Superior temporal gyrus (tissue), 1 donor: ENCODE measurements at regions not wholly inside any gene's neighbourhood (a gene's known extent, or its start where the extent isn't known, plus 50 kb on each side); places are given as distances from the start of the nearest gene placed in this dataset.

ENCODE experiments used
- DNase-seq: peaks from one replicate; pipeline ENCODE4 v3.0.0-alpha.2; 2016; ENCODE audit errors: extremely low spot score

DNA sequence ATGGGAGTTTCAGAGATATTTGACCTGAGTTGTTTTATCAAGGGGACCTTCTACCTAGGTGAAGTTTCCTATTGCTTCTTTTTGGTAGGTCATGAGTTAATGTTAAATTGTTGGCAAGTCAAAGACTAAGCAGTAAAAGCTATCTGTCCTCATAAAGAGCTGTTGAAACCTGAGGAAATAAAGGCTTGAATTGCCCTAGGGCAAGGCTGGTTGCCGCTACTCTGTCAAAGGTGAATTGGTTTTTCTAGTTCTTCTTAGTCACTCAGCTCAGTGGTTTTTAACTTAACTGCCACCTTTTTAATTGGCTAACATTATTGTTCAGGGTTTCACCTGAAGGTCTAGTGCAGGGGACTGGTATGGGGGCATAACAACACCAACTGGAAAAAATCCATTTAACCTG is 441.6 kb upstream of the FBXO33 start:
- DNase-seq = no peak

DNA sequence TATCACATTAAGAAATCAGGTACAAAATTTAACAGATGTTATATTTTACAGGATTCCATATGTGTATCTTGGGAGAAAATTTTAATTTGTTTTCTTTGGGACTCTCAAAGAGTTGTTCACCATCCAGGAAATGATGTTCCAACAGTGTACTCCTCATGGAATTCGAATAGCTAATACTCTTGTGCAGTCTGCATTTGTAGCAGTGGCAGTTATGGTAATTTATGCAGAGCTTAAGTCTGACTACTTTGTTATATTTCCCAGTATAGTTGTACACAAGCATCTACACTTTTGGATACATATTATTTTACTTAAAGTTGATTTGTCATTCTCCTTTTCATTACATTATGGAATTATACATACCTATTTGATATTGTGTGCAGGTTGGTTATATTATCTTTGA is 436.7 kb upstream of the FBXO33 start:
- DNase-seq = no peak

DNA sequence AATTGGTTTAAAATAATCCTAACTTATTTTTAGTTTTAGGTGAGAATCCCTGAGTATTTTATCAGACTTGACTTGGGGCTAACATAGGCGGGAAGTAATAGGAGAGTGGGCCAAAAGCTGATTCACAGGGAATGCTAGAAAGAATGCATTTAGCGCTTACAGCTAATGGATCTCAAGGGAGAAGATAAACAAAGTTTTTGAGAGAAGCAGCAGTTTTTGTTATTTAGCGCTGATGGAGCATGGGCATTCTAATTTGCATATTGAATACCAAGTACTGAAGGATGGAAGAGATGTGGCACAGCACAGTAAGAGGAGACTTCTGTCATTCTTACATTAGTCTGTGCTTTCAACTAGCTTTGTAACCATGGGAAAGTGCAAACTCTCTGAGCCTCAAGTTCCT is 436.0 kb upstream of the FBXO33 start:
- DNase-seq = no peak

DNA sequence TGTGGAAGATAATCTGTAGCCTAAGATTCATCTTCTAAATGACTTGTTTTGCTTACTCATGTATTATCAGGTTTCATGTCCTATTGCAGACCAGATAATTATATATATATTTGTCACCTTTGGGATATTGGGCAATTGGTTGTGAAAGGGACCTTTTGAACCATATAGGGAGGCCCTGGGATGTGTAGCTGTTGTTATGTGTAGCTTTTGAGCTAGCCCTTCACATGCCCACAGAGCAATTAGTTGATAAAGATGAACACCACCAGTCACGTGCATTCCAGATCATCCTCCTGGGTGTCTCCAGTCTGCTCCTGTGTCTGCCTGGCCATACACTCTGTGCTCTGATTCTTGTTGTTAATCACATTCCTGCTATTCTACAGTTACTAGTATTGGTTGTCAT is 431.2 kb upstream of the FBXO33 start:
- DNase-seq = no peak

DNA sequence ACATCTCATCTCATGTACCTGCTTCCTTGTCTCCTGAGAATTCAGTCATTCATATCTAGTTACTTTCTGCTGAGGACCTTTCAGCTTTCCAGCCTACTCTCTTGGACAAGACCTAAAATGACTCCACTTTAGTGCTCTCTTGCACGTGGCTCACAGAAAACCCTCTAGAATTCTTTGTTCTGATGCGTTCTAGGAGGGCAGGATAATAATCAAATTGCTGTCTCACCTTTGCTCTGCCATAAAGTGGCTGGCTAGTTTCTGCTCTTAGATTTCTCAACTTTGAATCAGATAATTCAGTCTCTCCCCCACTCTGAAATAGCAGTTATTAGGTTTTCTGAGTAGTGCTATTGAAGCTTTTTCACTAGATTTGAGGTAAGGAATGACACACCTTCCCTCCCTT is 429.5 kb upstream of the FBXO33 start:
- DNase-seq = no peak

DNA sequence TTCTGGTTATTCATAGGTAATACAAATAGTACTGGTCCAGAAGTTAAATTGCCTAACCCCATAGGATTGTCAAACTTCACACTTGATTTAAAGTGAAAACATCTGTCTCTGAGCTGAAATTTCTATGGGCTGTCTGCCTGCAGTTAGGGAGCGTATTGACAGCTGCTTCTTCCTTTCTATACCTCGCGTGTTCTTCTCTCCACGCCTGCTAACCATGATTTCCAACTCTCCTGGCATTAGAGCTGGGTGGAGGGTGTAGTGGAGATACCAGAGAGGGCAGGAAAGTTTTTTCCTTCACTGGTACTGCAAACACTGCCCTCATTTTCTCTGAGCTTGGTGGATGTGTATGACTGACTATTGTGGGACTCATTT is 429.0 kb upstream of the FBXO33 start:
- no peak for DNase-seq

DNA sequence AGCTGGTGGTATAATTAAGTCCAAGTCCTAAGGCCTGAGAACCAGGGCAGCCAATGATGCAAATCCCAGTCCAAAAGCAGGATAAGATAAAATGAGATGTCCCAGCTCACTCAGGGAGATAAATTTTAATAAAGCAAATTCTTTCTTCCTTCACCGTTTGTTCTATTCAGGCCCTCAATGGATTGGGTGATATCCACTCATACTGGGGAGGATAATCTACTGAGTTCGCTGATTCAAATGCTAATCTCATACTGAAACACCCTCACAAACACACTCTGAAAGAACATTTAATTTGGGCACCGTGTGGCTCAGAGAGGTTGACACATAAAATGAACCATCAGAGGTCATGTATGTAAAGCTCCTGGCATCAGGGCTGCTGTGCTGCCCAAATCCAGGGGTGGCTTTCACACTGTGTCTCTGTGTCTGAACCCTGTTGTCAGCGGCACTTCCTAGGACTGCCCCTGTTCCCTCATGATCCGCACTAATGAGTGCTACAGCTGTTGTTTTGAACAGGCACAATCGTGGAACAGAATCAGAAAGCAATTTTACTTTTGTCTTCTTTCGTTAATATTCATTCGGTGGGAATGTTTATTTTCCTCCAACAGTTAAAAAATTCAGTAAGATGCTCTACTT is 428.5 kb upstream of the FBXO33 start:
- DNase-seq = no peak

DNA sequence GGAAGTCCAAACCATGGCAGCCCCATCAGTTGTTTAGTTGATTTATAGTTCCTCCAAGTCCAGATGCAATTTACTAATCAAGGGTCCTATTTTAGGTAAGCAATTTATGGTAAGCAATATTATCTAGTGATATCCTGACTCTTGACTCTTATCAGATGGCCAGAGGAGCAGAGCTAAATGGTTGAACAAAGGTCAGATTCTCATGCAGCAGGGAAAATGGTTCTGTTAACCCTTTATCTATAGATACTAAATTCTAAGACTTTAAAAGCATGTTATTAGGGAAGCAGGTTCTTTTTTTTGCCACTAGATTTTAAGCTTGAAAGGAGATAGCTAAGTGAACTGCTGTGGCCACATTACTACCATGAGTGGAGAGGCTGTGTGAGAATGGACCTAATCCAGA is 427.1 kb upstream of the FBXO33 start:
- no peak for DNase-seq

DNA sequence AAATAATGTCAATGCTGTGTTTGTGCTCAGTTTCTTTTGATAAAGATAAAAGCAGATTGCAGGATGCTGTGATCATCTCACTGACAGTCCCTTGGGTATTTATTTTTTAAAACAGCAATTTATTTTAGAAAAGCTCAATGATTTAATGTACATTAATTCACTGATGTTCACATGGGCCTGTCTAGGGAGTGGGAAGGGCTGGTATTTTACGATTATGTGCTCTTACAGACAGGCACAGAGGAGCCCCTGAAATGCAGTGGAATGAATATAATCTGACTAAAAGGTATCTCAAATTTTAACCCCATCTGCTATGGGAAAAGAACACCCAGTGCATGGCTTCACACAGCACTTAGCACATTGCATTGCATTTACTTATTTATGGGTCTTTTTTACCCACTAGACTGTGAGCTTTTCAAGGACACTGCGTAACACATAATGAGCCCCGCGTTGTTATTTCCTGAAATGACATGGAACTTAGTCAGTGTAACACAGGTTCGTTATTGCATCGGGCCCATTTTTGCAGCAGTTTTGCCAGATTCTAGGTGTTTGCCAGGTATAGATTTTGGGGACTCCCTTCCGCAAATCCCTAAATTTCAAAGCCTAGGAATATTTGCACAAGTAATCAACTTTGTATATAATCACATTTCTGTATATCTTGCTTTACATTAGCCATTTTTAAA is 425.3 kb upstream of the FBXO33 start:
- DNase-seq = no peak

DNA sequence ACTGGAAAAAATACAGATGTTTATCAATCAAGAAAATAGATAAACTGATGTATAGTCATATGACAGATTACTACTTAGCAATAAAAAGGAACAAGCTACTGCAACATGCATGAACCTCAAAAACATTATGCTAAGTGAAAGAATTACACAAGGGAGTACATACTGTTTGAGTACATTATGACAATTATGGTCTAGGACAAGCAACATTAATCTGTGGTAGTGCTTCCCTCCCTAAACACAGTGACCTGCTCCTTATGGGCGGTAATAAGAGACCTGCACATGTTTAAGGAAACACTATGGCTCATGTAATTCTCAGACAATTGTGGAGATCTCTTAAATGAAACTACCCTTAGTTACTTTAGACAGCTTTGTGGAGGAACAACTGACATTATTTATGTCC is 421.2 kb upstream of the FBXO33 start:
- no peak for DNase-seq

DNA sequence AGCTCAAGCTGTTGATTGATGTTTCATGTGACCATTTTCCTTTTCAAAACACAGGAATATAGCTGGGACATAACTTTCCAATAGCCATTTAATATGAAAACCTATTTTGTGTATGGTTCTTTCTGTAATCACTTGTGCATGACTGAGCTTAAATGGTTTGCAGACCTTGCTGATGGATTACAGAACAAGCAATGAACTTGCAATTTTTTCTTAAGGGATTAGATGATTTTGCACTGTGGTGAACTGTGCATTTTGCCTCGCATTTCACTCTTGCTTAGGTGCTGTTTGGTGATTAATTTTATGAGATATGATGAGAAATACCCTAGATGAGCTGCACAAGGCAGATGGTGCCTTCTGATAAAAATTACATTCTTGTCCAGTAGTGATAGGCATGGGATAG is 419.0 kb upstream of the FBXO33 start:
- DNase-seq = no peak

DNA sequence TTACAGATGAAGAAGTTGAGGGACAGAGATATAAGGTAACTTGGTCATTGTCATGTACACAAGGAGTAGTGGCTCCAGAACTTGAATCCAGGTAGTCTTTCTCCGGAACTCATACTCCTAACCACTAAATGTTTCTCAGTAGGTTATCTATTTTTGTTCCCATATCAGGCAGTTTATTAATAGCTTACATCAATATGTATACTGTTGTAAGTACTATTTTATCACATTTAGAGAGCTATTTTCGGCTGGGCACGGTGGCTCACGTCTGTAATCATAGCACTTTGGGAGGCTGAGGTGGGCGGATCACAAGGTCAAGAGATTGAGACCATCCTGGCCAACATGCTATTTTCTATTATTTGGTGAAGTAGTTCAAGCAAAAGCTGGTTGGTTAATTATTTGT is 415.6 kb upstream of the FBXO33 start:
- DNase-seq = no peak

DNA sequence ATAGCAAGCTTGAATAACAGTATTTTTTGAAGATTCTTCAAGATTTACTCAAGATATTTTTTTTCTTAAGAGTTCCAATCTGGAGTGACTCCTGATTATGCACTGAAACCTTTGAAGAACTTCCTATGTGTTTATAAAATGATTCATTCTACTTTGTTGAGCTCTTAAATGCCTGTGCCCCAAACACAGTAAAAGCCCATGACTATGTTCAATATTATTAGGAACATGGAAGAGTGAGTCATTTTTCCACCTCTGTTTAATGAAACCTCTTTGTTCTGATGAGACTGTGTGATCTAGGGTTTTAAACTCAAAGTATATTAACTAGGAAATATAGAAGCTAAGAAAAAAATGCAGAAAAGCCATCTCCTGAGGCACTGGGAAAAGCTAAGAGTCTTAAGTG is 415.0 kb upstream of the FBXO33 start:
- no peak for DNase-seq

DNA sequence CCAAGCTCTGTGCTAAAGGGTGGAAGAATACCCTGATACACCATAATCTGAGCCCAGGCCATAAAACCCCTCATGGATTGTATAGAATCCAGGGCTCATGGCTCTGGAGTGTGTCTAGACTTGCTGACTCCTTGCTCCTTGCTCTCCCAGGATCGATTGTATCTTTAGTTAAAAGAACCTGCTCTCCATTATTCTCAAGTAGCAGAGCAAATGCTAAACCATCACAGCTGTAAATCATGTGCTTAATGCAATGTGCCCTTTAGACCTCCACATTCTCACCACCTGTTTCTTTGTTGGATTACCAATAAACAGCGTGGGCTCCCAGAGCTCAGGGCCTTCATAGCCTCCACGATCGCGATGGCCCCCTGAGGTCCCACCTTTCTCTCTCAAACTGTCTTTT is 411.6 kb upstream of the FBXO33 start:
- no peak for DNase-seq

DNA sequence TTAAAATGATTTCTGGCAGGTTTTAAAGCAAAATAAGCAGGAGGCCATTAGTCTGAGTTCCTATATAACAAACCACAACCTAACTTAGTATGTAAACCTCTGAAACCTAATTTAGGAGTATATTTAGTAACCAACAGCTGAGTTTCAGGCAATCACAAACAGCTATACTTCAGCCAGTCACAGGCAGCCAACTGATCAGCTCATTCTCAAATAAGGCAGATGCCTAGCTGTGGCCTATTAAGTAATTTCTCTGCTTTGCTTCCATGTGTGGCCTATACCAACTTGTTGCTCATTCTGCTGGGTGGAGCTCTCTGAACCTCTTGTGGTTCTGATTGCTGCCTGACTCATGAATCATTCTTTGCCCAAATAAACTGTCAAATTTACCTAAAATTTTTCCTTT is 408.9 kb upstream of the FBXO33 start:
- DNase-seq = no peak

DNA sequence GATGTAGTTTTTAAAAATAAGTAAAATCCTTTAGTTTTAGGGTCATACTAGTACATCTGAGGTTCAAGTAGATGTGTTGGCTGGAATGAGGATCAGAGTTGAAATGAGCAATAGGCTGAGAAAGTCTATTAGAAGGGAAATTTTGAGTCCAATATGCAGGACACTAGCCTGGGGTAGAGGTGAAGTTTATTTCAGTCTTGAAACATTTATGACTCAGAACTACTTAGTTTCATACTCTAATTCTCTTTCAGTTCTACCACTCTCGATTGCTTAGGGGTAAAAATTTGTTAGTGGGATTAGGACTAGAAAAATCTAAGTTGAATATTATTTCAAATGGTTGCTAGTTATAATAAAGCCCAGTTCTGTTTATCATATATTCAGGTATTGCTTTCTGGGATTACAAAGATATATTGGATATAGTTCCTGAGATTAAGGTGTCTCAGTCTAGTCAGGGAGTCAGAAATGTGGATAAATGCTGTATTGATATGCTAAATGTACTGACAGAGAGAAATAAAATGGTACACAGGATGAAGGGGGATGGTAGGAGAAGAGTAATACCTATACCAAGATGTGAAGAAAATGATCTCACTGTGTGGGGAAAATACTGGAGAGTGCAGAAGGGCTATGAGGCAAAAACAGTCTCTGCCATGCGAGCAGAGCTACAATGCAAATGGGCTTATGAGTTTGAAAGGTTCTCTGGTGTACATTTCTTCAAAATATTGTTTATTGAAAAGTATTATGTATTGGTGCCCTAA is 395.8 kb upstream of the FBXO33 start:
- no peak for DNase-seq

DNA sequence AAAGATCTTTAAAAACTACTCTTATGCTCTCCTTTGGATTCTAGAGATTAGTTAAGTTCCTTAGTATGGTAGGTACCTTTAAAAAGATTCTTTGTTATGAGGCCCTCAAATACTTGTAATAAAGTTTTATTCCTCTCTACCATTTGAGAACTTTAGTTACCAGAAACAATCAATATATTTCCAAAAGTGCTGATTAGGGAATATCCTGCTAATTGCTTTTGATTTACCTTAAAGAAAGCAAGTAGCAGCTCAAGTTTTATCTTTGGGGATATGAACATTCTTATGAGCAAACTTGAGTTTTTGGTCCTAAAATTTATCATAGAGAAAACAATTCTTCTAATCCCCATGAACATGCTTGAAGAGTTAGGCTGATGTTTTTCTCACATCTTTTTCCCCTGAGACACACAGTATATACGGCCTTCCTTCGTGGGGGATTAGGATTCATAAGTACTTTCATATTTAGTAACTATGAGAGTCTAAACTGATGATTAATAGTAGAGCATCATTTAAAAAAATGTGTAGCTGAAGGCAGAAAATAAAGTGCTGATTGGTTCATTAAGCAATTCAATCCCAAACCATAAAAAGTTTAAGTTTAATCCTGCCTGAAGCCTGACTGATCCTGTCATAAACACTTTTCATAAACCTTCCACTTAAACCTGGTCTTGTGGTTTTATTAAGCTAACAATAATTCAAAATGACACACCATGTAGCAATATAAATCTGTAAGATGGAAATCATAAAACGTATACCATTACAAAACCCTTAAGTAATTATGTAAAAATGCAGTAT is 380.5 kb upstream of the FBXO33 start:
- no peak for DNase-seq

DNA sequence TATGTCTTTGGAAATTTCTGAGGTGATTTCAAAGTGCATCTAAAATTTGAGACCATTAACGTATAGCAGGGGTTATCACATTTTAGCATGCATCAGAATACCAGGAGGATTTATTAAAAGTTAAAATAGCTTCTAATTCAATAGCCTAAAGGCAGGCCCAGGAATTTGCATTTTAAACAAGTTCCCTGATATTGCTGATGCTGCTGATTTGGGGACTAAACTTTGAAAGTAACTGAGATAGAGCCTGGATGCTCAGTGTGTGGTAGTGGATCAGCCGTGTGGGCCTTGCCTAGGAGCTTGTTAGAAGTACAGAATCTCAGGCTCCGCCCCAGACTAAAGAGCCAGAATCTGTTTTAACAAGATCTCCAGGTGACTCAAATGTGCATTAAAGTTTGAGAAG is 375.0 kb upstream of the FBXO33 start:
- DNase-seq = no peak

DNA sequence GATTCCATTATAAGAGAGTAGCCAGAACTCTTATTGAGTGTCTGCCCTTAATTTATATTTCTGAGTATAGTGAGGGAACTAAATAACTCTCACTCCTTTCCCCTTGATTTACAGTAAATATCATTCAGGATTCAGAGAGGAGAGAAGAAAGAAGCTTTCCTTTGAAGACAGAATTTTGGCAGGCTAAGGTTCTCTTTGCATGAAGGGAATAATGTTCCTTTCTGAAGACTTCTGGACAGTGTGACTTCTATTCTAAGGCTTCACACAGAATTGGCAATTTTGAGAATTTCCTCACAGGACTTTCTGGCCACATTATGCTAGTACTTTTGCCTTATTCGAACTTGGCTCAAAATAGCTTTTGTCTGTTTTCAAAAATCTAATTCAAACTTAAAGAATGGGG is 352.2 kb upstream of the FBXO33 start:
- DNase-seq = peak; percentile 66

DNA sequence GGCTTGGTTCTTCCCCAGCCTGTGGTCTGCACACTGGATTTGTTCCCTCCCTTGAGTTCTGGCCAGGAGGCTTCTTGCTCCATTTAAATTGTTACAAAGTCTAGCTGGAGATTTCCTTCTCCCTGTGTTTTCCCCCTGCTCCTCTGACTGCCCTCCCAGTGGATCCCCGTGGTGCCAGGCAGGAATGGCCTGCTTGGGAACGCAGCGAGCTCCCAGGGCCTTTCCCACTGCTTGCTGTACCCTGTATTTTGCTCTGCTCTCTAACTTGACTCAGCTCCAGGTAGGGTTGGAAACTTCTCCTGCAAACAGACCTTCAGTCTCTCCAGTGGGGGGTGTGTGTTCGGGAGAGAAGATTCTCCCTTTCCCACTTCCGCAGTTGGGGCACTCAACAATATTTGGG is 349.2 kb upstream of the FBXO33 start:
- DNase-seq = no peak

DNA sequence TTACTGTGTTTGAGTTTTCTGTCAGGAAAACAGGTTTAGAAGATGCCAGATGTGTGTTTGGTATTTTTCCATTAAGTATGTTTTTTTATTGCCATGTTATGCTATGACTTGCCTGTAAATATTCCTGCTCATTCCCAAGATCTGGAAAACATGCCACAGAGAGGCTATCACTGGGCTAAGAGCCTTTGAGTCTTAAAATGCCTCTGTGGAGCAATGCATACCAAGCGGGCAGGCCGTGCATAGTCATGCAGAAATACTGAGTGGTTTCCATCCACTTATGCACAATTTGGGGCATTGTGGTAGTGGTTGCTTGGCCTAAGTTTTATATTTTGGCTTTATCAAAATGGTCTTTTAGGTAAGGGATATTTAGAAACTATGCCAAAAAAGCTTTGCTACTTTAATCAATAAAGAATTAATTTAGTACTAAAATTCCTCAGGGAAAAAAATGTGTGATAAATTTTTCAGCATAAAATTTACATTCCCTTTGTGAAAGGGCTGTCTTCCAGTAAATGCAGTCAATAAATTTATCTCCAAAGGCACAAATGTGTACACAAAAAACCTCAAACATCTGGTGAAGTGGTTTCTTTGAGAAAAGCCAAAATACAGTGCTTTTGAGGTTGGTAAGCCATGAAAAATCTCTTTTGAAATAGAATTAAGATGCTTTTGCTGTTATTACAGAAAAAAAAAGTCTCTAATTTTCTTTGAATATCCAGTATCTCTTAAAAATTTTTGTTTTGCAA is 341.3 kb upstream of the FBXO33 start:
- DNase-seq = no peak

DNA sequence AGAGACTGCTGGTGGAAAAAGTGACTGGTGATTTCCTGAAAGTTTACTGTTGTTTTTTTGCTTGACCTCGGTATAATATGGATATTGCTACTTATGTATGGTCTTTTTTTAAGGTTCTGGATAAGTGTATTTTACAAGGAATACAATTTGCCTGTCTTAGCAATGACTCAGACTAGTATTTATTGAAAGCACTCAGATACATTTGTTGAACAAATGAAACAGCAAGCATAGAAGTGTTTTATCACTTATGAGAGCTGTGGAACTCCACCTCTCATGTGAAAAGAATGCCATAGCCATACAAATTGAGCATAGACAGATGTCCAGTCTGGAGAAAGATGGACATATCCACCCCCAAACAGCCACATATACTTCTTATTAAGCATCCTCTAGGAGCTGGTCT is 340.4 kb upstream of the FBXO33 start:
- DNase-seq = no peak
